SK-N-SH (cell line): ENCODE measurements at regions not wholly inside any gene's neighbourhood (a gene's known extent, or its start where the extent isn't known, plus 50 kb on each side); places are given as distances from the start of the nearest gene placed in this dataset.

Experiments used
- CTCF ChIA-PET: fragments of 300-600, 350-600 bp; formaldehyde crosslinking; extraction: SDS; loops from one replicate; lab custom pipeline; 2021; lab: Yijun Ruan, JAX
- POLR2A ChIA-PET: fragments of 350-600 bp; sonication (Branson Sonifier 250); formaldehyde crosslinking; extraction: SDS; loops from one replicate; lab custom pipeline; 2020; ENCODE audit warnings: antibody characterized with exemption, inconsistent platforms; lab: Yijun Ruan, JAX
- DNase-seq: peaks from one replicate; pipeline ENCODE4 v3.0.0; 2012
- H2AFZ ChIP-seq: fragments of 200-600 bp; sonication (generic); 2 replicates; pipeline ENCODE4 v1.8.1; 2016; ENCODE audit warnings: antibody characterized with exemption, mild to moderate bottlenecking, low read depth
- H3F3A ChIP-seq: fragments of 200-600 bp; sonication (generic); replicated peaks from 2 replicates; pipeline ENCODE3; 2016; ENCODE audit warnings: antibody characterized with exemption, mild to moderate bottlenecking; ENCODE audit not compliant: insufficient read depth
- H3K27ac ChIP-seq, 2 experiments: fragments of 200-500 bp in 1 of 2; fragments of 200-600 bp in 1 of 2; sonication (Bioruptor generic) in 1 of 2; sonication (generic), shearing (Covaris generic) in 1 of 2; 2 replicates each; pipeline versions ENCODE4 v1.5.1 to v1.6.1; 2014 to 2016; ENCODE audit warnings: low read depth in 2 of 2, inconsistent platforms in 1 of 2, low read length in 1 of 2, mild to moderate bottlenecking in 1 of 2, mixed read lengths in 1 of 2
- H3K27me3 ChIP-seq: fragments of 200-600 bp; sonication (generic), shearing (Covaris generic); 2 replicates; pipeline ENCODE4 v1.6.1; 2016; ENCODE audit warnings: mixed run types; ENCODE audit not compliant: insufficient read depth
- H3K36me3 ChIP-seq, 2 experiments: fragments of 200-500 bp in 1 of 2; fragments of 200-600 bp in 1 of 2; sonication (Bioruptor generic) in 1 of 2; sonication (generic) in 1 of 2; replicated peaks in 1 of 2; 2 replicates each; pipeline versions ENCODE3 to v1.5.1; 2014 to 2016; ENCODE audit warnings: low read length in 1 of 2, mild to moderate bottlenecking in 1 of 2; ENCODE audit not compliant: insufficient read depth in 2 of 2, control insufficient read depth in 1 of 2
- H3K4me1 ChIP-seq, 2 experiments: fragments of 200-500 bp in 1 of 2; fragments of 200-600 bp in 1 of 2; sonication (Bioruptor generic) in 1 of 2; sonication (generic), shearing (Covaris generic) in 1 of 2; 2 replicates each; pipeline versions ENCODE4 v1.5.1 to v1.6.1; 2014 to 2016; ENCODE audit warnings: low read depth in 1 of 2, low read length in 1 of 2, mixed run types in 1 of 2; ENCODE audit not compliant: insufficient read depth in 2 of 2, control insufficient read depth in 1 of 2
- H3K4me2 ChIP-seq: fragments of 200-600 bp; sonication (generic), shearing (Covaris generic); 2 replicates; pipeline ENCODE4 v1.6.1; 2017; ENCODE audit warnings: mixed run types
- H3K4me3 ChIP-seq, 2 experiments: fragments of 200-500 bp in 1 of 2; fragments of 200-600 bp in 1 of 2; sonication (Bioruptor generic) in 1 of 2; sonication (generic), shearing (Covaris generic) in 1 of 2; 2 replicates each; pipeline versions ENCODE4 v1.5.1 to v1.8.1; 2014 to 2016; ENCODE audit warnings: low read depth in 2 of 2, inconsistent platforms in 1 of 2, low read length in 1 of 2, mild to moderate bottlenecking in 1 of 2, mixed read lengths in 1 of 2, moderate library complexity in 1 of 2
- H3K79me2 ChIP-seq: fragments of 200-600 bp; sonication (generic); 2 replicates; pipeline ENCODE4 v1.8.1; 2017; ENCODE audit warnings: mild to moderate bottlenecking; ENCODE audit not compliant: insufficient read depth
- H3K9ac ChIP-seq: fragments of 200-600 bp; sonication (generic); 2 replicates; pipeline ENCODE4 v1.6.1; 2017; ENCODE audit warnings: mixed run types
- H3K9me2 ChIP-seq: fragments of 200-600 bp; sonication (generic); 2 replicates; pipeline ENCODE4 v1.6.1; 2017; ENCODE audit warnings: mixed run types
- H3K9me3 ChIP-seq: fragments of 200-600 bp; sonication (generic); 2 replicates; pipeline ENCODE4 v1.6.1; 2017; ENCODE audit warnings: mixed run types, mild to moderate bottlenecking, moderate library complexity
- H4K20me1 ChIP-seq: fragments of 200-600 bp; sonication (generic); 2 replicates; pipeline ENCODE4 v1.6.1; 2017; ENCODE audit warnings: mild to moderate bottlenecking, mixed run types; ENCODE audit not compliant: insufficient read depth
- ELF1 ChIP-seq: IDR thresholded peaks from 2 replicates; pipeline ENCODE4 v1.4.0; 2012
- FOXM1 ChIP-seq: IDR thresholded peaks from 2 replicates; pipeline ENCODE4 v1.4.0; 2012; ENCODE audit warnings: low read depth, mild to moderate bottlenecking
- JUND ChIP-seq: IDR thresholded peaks from 2 replicates; pipeline ENCODE4 v1.4.0; 2012
- NFIC ChIP-seq: IDR thresholded peaks from 2 replicates; pipeline ENCODE4 v1.4.0; 2012; ENCODE audit warnings: borderline replicate concordance
- NRF1 ChIP-seq: IDR thresholded peaks from 2 replicates; pipeline ENCODE4 v1.6.1; 2012; ENCODE audit warnings: low read depth, mild to moderate bottlenecking, low read length
- REST ChIP-seq: IDR thresholded peaks from 2 replicates; pipeline ENCODE4 v1.6.1; 2012; ENCODE audit warnings: mild to moderate bottlenecking, low read depth, low read length, moderate library complexity
- SIN3A ChIP-seq: IDR thresholded peaks from 2 replicates; pipeline ENCODE4 v1.6.1; 2012; ENCODE audit warnings: low read depth, mild to moderate bottlenecking, low read length, moderate library complexity, borderline replicate concordance
- SMC3 ChIP-seq: IDR thresholded peaks from 2 replicates; pipeline ENCODE4 v1.6.1; 2012; ENCODE audit warnings: low read depth, low read length, improper control_type of control experiment
- USF2 ChIP-seq: fragments of 150-350 bp; IDR thresholded peaks from 2 replicates; pipeline ENCODE4 v1.6.1; 2017; ENCODE audit warnings: antibody characterized with exemption, low read length, low read depth, borderline replicate concordance
- ZBTB33 ChIP-seq: IDR thresholded peaks from 2 replicates; pipeline ENCODE4 v1.4.0; 2012; ENCODE audit warnings: low read depth, borderline replicate concordance
- WGBS: methylation state at CpG from one replicate; pipeline ENCODE4 v1.1.6; 2017; ENCODE audit warnings: low lambda C conversion rate; 5-methylcytosine and 5-hydroxymethylcytosine counted together

GRCh38 chr21:31426235-31426797, 82.3 kb upstream of the TIAM1 start:
- H3F3A ChIP-seq, result no peaks in the 10 kb centered on the region
- no peaks in the 10 kb centered on the region for H3K4me1 ChIP-seq
- POLR2A ChIA-PET, result no interaction called here
- H3K9me3 ChIP-seq, result no peaks in the 10 kb centered on the region
- H3K79me2 ChIP-seq, result no peaks in the 10 kb centered on the region
- H2AFZ ChIP-seq, result no peak overlapping the region
- no peak overlapping the region for H3K4me2 ChIP-seq
- no peak overlapping the region for H3K27ac ChIP-seq
- no peaks in the 10 kb centered on the region for H4K20me1 ChIP-seq
- 74% methylated on average over 5 of the region's 5 CpGs for WGBS
- CTCF ChIA-PET, result no interaction called here
- no peak for DNase-seq
- no peaks in the 10 kb centered on the region for H3K27me3 ChIP-seq
- no peak overlapping the region for H3K9ac ChIP-seq
- no peaks in the 10 kb centered on the region for H3K9me2 ChIP-seq
- H3K36me3 ChIP-seq, result no peaks in the 10 kb centered on the region
- no peak overlapping the region for H3K4me3 ChIP-seq
- TF ChIP-seq NRF1 (no peak), USF2 (no peak), ZBTB33 (no peak), REST (no peak)

- Histone ChIP-seq H3F3A (no peaks in the 10 kb centered on the region), H3K9me2 (no peaks in the 10 kb centered on the region), H4K20me1 (no peaks in the 10 kb centered on the region), H2AFZ (no peak overlapping the region), H3K79me2 (no peaks in the 10 kb centered on the region), H3K4me2 (no peak overlapping the region), H3K9me3 (no peaks in the 10 kb centered on the region), H3K4me1 (no peaks in the 10 kb centered on the region), H3K9ac (no peak overlapping the region), H3K27ac (no peak overlapping the region), H3K27me3 (no peaks in the 10 kb centered on the region), H3K36me3 (no peaks in the 10 kb centered on the region), H3K4me3 (no peak overlapping the region)
- TF ChIP-seq NFIC (no peak), JUND (no peak), SMC3 (no peak), ELF1 (no peak), FOXM1 (no peak), SIN3A (no peak)
- ChIA-PET POLR2A (no interaction called here), CTCF (no interaction called here)
- 58% methylated on average over 5 of the region's 5 CpGs for WGBS
- no peak for DNase-seq
These were observed 81.1 kb upstream of the TIAM1 start for GRCh38 chr21:31425138-31425537.
